H1 (cell line): ENCODE measurements at regions not wholly inside any gene's neighbourhood (a gene's known extent, or its start where the extent isn't known, plus 50 kb on each side); places are given as distances from the start of the nearest gene placed in this dataset.

Source experiments
- CTCF ChIA-PET: fragments of 300-600 bp; sonication (Branson Sonifier 250); formaldehyde crosslinking; loops from one replicate; lab custom pipeline; 2021; ENCODE audit not compliant: partially characterized antibody; lab: Charles Lee
- POLR2A ChIA-PET: fragments of 300-600 bp; sonication (Branson Sonifier 250); formaldehyde crosslinking; loops from one replicate; lab custom pipeline; 2021; ENCODE audit warnings: inconsistent platforms; ENCODE audit not compliant: partially characterized antibody; lab: Charles Lee
- DNase-seq, 2 experiments: peaks; one replicate each; pipeline versions ENCODE4 v3.0.0 to v3.0.0-alpha.2; 2010 to 2022; ENCODE audit warnings: low spot score in 2 of 2, low read depth in 1 of 2, mixed read lengths in 1 of 2
- FAIRE-seq: peaks from 2 replicates; lab custom pipeline; 2011; peaks lifted over from hg19 to GRCh38; lab: Jason Lieb, UNC
- H2AFZ ChIP-seq: 2 replicates; pipeline ENCODE4 v1.8.1; 2012; ENCODE audit warnings: low read length, inconsistent platforms
- H2AK5ac ChIP-seq: 2 replicates; pipeline ENCODE4 v1.6.1; 2013; ENCODE audit warnings: low read depth, low read length
- H2BK120ac ChIP-seq: replicated peaks from 2 replicates; pipeline ENCODE3; 2013; ENCODE audit warnings: low read depth, low read length, inconsistent platforms
- H2BK12ac ChIP-seq: 2 replicates; pipeline ENCODE4 v1.6.1; 2013; ENCODE audit warnings: low read depth, low read length
- H2BK15ac ChIP-seq: 2 replicates; pipeline ENCODE4 v1.6.1; 2013; ENCODE audit warnings: low read length
- H2BK20ac ChIP-seq: 2 replicates; pipeline ENCODE4 v1.6.1; 2013; ENCODE audit warnings: low read length
- H2BK5ac ChIP-seq: 2 replicates; pipeline ENCODE4 v1.6.1; 2013; ENCODE audit warnings: low read depth, low read length
- H3K14ac ChIP-seq: 2 replicates; pipeline ENCODE4 v1.6.1; 2013; ENCODE audit warnings: inconsistent platforms; ENCODE audit not compliant: insufficient read length
- H3K18ac ChIP-seq: 2 replicates; pipeline ENCODE4 v1.6.1; 2013; ENCODE audit warnings: low read length; ENCODE audit errors: extremely low read depth
- H3K23ac ChIP-seq: 2 replicates; pipeline ENCODE4 v1.6.1; 2013; ENCODE audit warnings: inconsistent platforms; ENCODE audit not compliant: insufficient read length
- H3K23me2 ChIP-seq: 2 replicates; pipeline ENCODE4 v1.6.1; 2013; ENCODE audit warnings: low read depth, low read length
- H3K27ac ChIP-seq: 2 replicates; pipeline ENCODE4 v1.6.1; 2011; ENCODE audit warnings: low read depth, low read length, inconsistent platforms
- H3K27me3 ChIP-seq, 4 experiments: replicated peaks in 1 of 4; 1 replicate in 1 of 4; 2 replicates in 3 of 4; pipeline versions ENCODE4 v1.6.1 to v1.8.1; 2011 to 2013; ENCODE audit warnings: low read length in 3 of 4, mild to moderate bottlenecking in 3 of 4, inconsistent platforms in 2 of 4, mixed read lengths in 2 of 4, moderate library complexity in 1 of 4; ENCODE audit not compliant: control insufficient read depth in 3 of 4, insufficient read depth in 3 of 4; ENCODE audit errors: extremely low read depth in 1 of 4
- H3K36me3 ChIP-seq, 4 experiments: 2 replicates each; pipeline versions ENCODE4 v1.6.1 to v1.8.1; 2011 to 2013; ENCODE audit warnings: mild to moderate bottlenecking in 4 of 4, low read length in 3 of 4, moderate library complexity in 2 of 4, control low read depth in 1 of 4, inconsistent platforms in 1 of 4; ENCODE audit not compliant: insufficient read depth in 4 of 4, control insufficient read depth in 2 of 4
- H3K4ac ChIP-seq: replicated peaks from 2 replicates; pipeline ENCODE3; 2013; ENCODE audit warnings: low read length, low read depth, mixed read lengths, inconsistent platforms; ENCODE audit not compliant: insufficient read length
- H3K4me1 ChIP-seq, 4 experiments: replicated peaks in 1 of 4; 1 replicate in 1 of 4; 2 replicates in 3 of 4; pipeline versions ENCODE4 v1.6.1 to v1.8.1; 2011 to 2013; ENCODE audit warnings: low read length in 3 of 4, inconsistent platforms in 2 of 4, mixed read lengths in 1 of 4; ENCODE audit not compliant: insufficient read depth in 4 of 4, control insufficient read depth in 3 of 4
- H3K4me2 ChIP-seq, 2 experiments: 2 replicates each; pipeline versions ENCODE4 v1.6.1 to v1.8.1; 2011 to 2013; ENCODE audit warnings: low read depth in 2 of 2, low read length in 2 of 2, control low read depth in 1 of 2, inconsistent platforms in 1 of 2, mild to moderate bottlenecking in 1 of 2; ENCODE audit not compliant: insufficient read depth in 1 of 2
- H3K4me3 ChIP-seq, 4 experiments: fragments of 200-600, 300-600 bp in 1 of 4; sonication (generic), shearing (Covaris generic), sonication (Bioruptor Twin) in 1 of 4; 2 replicates each; pipeline versions ENCODE4 v1.5.1 to v1.8.1; 2011 to 2016; ENCODE audit warnings: low read length in 4 of 4, low read depth in 3 of 4, control low read depth in 2 of 4, inconsistent platforms in 2 of 4, mild to moderate bottlenecking in 2 of 4, mixed read lengths in 1 of 4, moderate library complexity in 1 of 4; ENCODE audit not compliant: insufficient read depth in 2 of 4; ENCODE audit errors: extremely low read depth in 1 of 4
- H3K56ac ChIP-seq: replicated peaks from 2 replicates; pipeline ENCODE3; 2013; ENCODE audit warnings: low read depth, mild to moderate bottlenecking, mixed read lengths, low read length, inconsistent platforms; ENCODE audit not compliant: insufficient read length
- H3K79me1 ChIP-seq: 2 replicates; pipeline ENCODE4 v1.6.1; 2013; ENCODE audit warnings: low read depth, low read length, control low read depth
- H3K79me2 ChIP-seq, 2 experiments: 2 replicates each; pipeline versions ENCODE4 v1.6.1 to v1.8.1; 2012 to 2013; ENCODE audit warnings: low read length in 2 of 2, mild to moderate bottlenecking in 2 of 2, inconsistent platforms in 1 of 2; ENCODE audit not compliant: insufficient read depth in 2 of 2, control insufficient read depth in 1 of 2
- H3K9ac ChIP-seq, 4 experiments: replicated peaks in 1 of 4; 1 replicate in 1 of 4; 2 replicates in 3 of 4; pipeline versions ENCODE4 v1.6.1 to v1.8.1; 2011 to 2013; ENCODE audit warnings: low read depth in 3 of 4, low read length in 3 of 4, control low read depth in 2 of 4, mild to moderate bottlenecking in 2 of 4, moderate library complexity in 2 of 4, inconsistent platforms in 1 of 4; ENCODE audit errors: extremely low read depth in 1 of 4
- H3K9me3 ChIP-seq, 2 experiments: 2 replicates each; pipeline versions ENCODE4 v1.6.1 to v1.8.1; 2012 to 2013; ENCODE audit warnings: mild to moderate bottlenecking in 2 of 2, moderate library complexity in 2 of 2, control low read depth in 1 of 2, inconsistent platforms in 1 of 2, low read depth in 1 of 2, low read length in 1 of 2, mixed read lengths in 1 of 2; ENCODE audit not compliant: insufficient read depth in 2 of 2
- H4K20me1 ChIP-seq, 2 experiments: replicated peaks in 1 of 2; 2 replicates each; pipeline versions ENCODE3 to v1.8.1; 2011 to 2013; ENCODE audit warnings: inconsistent platforms in 2 of 2, low read length in 2 of 2, mild to moderate bottlenecking in 1 of 2; ENCODE audit not compliant: insufficient read depth in 2 of 2, control insufficient read depth in 1 of 2
- H4K5ac ChIP-seq: 2 replicates; pipeline ENCODE4 v1.6.1; 2013; ENCODE audit warnings: low read length, low read depth, mixed read lengths, inconsistent platforms; ENCODE audit not compliant: insufficient read length
- H4K8ac ChIP-seq: 2 replicates; pipeline ENCODE4 v1.8.0; 2013; ENCODE audit warnings: mild to moderate bottlenecking, moderate library complexity, low read length, inconsistent platforms; ENCODE audit not compliant: insufficient read depth; ENCODE audit errors: extremely low read depth
- H4K91ac ChIP-seq: replicated peaks from 2 replicates; pipeline ENCODE3; 2013; ENCODE audit warnings: low read length, mixed read lengths, inconsistent platforms; ENCODE audit not compliant: insufficient read length
- ATF2 ChIP-seq: IDR thresholded peaks from 2 replicates; pipeline ENCODE4 v1.6.1; 2012; ENCODE audit warnings: low read length, inconsistent platforms
- ATF3 ChIP-seq: IDR thresholded peaks from 2 replicates; pipeline ENCODE4 v1.6.1; 2011; ENCODE audit warnings: low read depth, mild to moderate bottlenecking, low read length; ENCODE audit not compliant: insufficient read depth
- BRCA1 ChIP-seq: IDR thresholded peaks from 2 replicates; pipeline ENCODE4 v1.6.1; 2012; ENCODE audit warnings: low read depth, low read length, improper control_type of control experiment
- CBX5 ChIP-seq: fragments of 300-800, 300-1000 bp; sonication (generic); IDR thresholded peaks from 2 replicates; pipeline ENCODE4 v1.7.1; 2016; ENCODE audit warnings: antibody characterized with exemption, low read length, low read depth
- CEBPB ChIP-seq: IDR thresholded peaks from 2 replicates; pipeline ENCODE4 v1.6.1; 2012; ENCODE audit warnings: low read depth, low read length
- CHD1 ChIP-seq: IDR thresholded peaks from 2 replicates; pipeline ENCODE4 v1.6.1; 2012; ENCODE audit warnings: low read depth, low read length, improper control_type of control experiment
- CHD2 ChIP-seq: IDR thresholded peaks from 2 replicates; pipeline ENCODE4 v1.6.1; 2012; ENCODE audit warnings: low read length, improper control_type of control experiment
- EGR1 ChIP-seq: IDR thresholded peaks from 2 replicates; pipeline ENCODE4 v1.6.1; 2011; ENCODE audit warnings: low read depth, low read length, borderline replicate concordance
- PHF8 ChIP-seq: fragments of 200-600 bp; sonication (generic); conservative IDR thresholded peaks from 2 replicates; pipeline ENCODE4 v1.7.1; 2012; ENCODE audit warnings: low read depth, mild to moderate bottlenecking, inconsistent platforms, low read length, moderate library complexity
- RXRA ChIP-seq: IDR thresholded peaks from 2 replicates; pipeline ENCODE4 v1.6.1; 2011; ENCODE audit warnings: low read depth, mild to moderate bottlenecking, low read length, moderate library complexity; ENCODE audit not compliant: insufficient read depth
- SRF ChIP-seq: IDR thresholded peaks from 2 replicates; pipeline ENCODE4 v1.6.1; 2011; ENCODE audit warnings: mild to moderate bottlenecking, low read depth, low read length, moderate library complexity
- TAF7 ChIP-seq: optimal IDR thresholded peaks from 2 replicates; pipeline ENCODE3; 2011; ENCODE audit warnings: low read depth, mild to moderate bottlenecking, inconsistent platforms, low read length, moderate library complexity, borderline replicate concordance
- TEAD4 ChIP-seq: IDR thresholded peaks from 2 replicates; pipeline ENCODE4 v1.6.1; 2012; ENCODE audit warnings: low read depth, low read length, inconsistent platforms, mixed read lengths
- WGBS, 2 experiments: shearing (Covaris generic) in 1 of 2; methylation state at CpG; one replicate each; pipeline versions ENCODE4 v1.1.6 to v1.1.7; 2013 to 2015; ENCODE audit warnings: low lambda C conversion rate in 2 of 2, mixed read lengths in 2 of 2, inconsistent platforms in 1 of 2, low coverage in 1 of 2, missing lambda C conversion rate in 1 of 2; ENCODE audit not compliant: insufficient replicate concordance in 2 of 2, insufficient coverage in 1 of 2, insufficient read length in 1 of 2; ENCODE audit errors: extremely low coverage in 1 of 2, missing lambda C conversion rate in 1 of 2; 5-methylcytosine and 5-hydroxymethylcytosine counted together

- CTCF ChIA-PET, result interaction anchor here (1.2 kb wide), 1 partner anchor 15 kb away, joined by 4 read pairs; no protein-coding TSS in a partner anchor
- Histone ChIP-seq H2BK5ac (no peak overlapping the region), H3K9ac (no peak overlapping the region), H3K4ac (no peak overlapping the region), H3K36me3 (no peaks in the 10 kb centered on the region), H4K91ac (no peak overlapping the region), H4K20me1 (no peaks in the 10 kb centered on the region), H3K79me2 (no peaks in the 10 kb centered on the region), H3K56ac (no peak overlapping the region), H2AFZ (no peak overlapping the region), H2BK15ac (no peak overlapping the region), H3K14ac (no peak overlapping the region), H3K79me1 (no peaks in the 10 kb centered on the region), H2AK5ac (no peak overlapping the region), H3K23me2 (no peaks in the 10 kb centered on the region), H2BK12ac (no peak overlapping the region), H3K4me1 (peaks cover 0 to 2% (median 0%) of the 10 kb centered on the region in 4 experiments; a peak in 1 of 7 replicates), H3K27ac (no peak overlapping the region), H3K27me3 (no peaks in the 10 kb centered on the region), H3K4me2 (no peak overlapping the region), H3K18ac (no peak overlapping the region), H4K8ac (no peak overlapping the region), H3K4me3 (no peak overlapping the region), H3K9me3 (no peaks in the 10 kb centered on the region), H2BK20ac (no peak overlapping the region), H4K5ac (no peak overlapping the region), H2BK120ac (no peak overlapping the region), H3K23ac (no peak overlapping the region)
- DNase-seq (no peak), FAIRE-seq (no peak)
- 96% methylated on average over 2 of the region's 2 CpGs; no CpG with 5 or more reads in 1 of the 2 experiments for WGBS, 2 experiments
- POLR2A ChIA-PET, result interaction anchor here (1.5 kb wide), 1 partner anchor 11 kb away, joined by 3 read pairs; no protein-coding TSS in a partner anchor
- TF ChIP-seq CHD2 (no peak), SRF (no peak), TAF7 (no peak), ATF2 (no peak), CEBPB (no peak), ATF3 (no peak), CHD1 (no peak), EGR1 (no peak), TEAD4 (no peak), PHF8 (no peak), RXRA (no peak), CBX5 (no peak), BRCA1 (no peak)
Observed at GRCh38 chr5:143972068-143972467, 160.1 kb downstream of the HMHB1 start.
